ENCODE measurements at regions not wholly inside any gene's neighbourhood (a gene's known extent, or its start where the extent isn't known, plus 50 kb on each side); places are given as distances from the start of the nearest gene placed in this dataset.

DNA sequence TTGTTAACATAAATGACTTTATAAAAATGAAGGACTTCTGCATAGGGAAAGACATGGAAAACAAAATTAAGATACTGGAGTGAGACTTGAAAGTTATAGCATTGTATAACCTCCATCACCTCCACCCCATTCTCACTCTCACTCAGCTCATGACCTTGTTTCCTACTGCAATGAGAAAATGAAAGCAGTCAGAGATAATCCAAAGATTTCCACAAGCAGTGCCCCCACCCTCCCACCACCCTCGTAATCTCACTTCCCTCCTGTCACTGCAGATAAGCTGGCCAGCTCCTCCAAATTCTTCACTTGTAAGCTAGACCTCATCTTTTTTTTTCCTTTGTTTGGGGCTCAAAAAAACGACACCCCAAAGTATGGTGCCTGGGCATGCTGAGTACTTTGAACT is 52.9 kb upstream of the PROKR2 start:
- DNase-seq (ENCODE audit: low read depth in 1 of 2, low spot score in 1 of 2), result no peak
- WGBS (ENCODE audit: missing lambda C conversion rate), result 2% methylated on average over 2 of the region's 2 CpGs
- FAIRE-seq, result no peak
- TF ChIP-seq CBX8 (IDR thresholded peaks at IDR 0.05) (no peak), RCOR1 (IDR thresholded peaks at IDR 0.05; ENCODE audit: low read depth, low read length) (no peak), HOXB5 (CRISPR knock-in tag; IDR thresholded peaks at IDR 0.05) (no peak), SREBF2 (IDR thresholded peaks at IDR 0.05) (no peak), E2F6 (IDR thresholded peaks at IDR 0.05; ENCODE audit: borderline replicate concordance, low read depth) (no peak), RFX5 (IDR thresholded peaks at IDR 0.05) (no peak), CHD4 (IDR thresholded peaks at IDR 0.05; ENCODE audit: borderline replicate concordance) (no peak), RAD21 (conservative IDR thresholded peaks at IDR 0.05 in 1 of 2, IDR thresholded peaks at IDR 0.05 in 1 of 2) (no peak), FOXS1 (CRISPR knock-in tag; IDR thresholded peaks at IDR 0.05) (no peak), ZFP36 (IDR thresholded peaks at IDR 0.05; ENCODE audit: borderline replicate concordance, partially characterized antibody) (no peak), HEYL (CRISPR knock-in tag; IDR thresholded peaks at IDR 0.05) (no peak), JUNB (IDR thresholded peaks at IDR 0.05) (no peak), MYC (IDR thresholded peaks at IDR 0.05; ENCODE audit: borderline replicate concordance, low read length) (no peak), ZSCAN20 (CRISPR knock-in tag; IDR thresholded peaks at IDR 0.05) (no peak), CBX2 (IDR thresholded peaks at IDR 0.05; ENCODE audit: borderline replicate concordance, low read depth) (no peak), NPAS2 (CRISPR knock-in tag; IDR thresholded peaks at IDR 0.05; ENCODE audit: borderline replicate concordance) (no peak), CEBPB (IDR thresholded peaks at IDR 0.05) (no peak), USF2 (IDR thresholded peaks at IDR 0.05) (no peak)
- TF ChIP-seq, protein P1, sequence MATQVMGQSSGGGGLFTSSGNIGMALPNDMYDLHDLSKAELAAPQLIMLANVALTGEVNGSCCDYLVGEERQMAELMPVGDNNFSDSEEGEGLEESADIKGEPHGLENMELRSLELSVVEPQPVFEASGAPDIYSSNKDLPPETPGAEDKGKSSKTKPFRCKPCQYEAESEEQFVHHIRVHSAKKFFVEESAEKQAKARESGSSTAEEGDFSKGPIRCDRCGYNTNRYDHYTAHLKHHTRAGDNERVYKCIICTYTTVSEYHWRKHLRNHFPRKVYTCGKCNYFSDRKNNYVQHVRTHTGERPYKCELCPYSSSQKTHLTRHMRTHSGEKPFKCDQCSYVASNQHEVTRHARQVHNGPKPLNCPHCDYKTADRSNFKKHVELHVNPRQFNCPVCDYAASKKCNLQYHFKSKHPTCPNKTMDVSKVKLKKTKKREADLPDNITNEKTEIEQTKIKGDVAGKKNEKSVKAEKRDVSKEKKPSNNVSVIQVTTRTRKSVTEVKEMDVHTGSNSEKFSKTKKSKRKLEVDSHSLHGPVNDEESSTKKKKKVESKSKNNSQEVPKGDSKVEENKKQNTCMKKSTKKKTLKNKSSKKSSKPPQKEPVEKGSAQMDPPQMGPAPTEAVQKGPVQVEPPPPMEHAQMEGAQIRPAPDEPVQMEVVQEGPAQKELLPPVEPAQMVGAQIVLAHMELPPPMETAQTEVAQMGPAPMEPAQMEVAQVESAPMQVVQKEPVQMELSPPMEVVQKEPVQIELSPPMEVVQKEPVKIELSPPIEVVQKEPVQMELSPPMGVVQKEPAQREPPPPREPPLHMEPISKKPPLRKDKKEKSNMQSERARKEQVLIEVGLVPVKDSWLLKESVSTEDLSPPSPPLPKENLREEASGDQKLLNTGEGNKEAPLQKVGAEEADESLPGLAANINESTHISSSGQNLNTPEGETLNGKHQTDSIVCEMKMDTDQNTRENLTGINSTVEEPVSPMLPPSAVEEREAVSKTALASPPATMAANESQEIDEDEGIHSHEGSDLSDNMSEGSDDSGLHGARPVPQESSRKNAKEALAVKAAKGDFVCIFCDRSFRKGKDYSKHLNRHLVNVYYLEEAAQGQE (IDR thresholded peaks at IDR 0.05), result no peak
- ChIA-PET POLR2A (no interaction called here), CTCF (no interaction called here)
- H3K4me3 ChIP-seq, result no peak overlapping the region
- peaks cover 14% of the 10 kb centered on the region; the same call in 2 of the 3 replicates for H3K9me3 ChIP-seq
- no peak for ATAC-seq
- no peak overlapping the region for H3K4me2 ChIP-seq
- peaks cover 8% of the 10 kb centered on the region for H3K4me1 ChIP-seq
- no peak overlapping the region for H3K27ac ChIP-seq
